Heart left ventricle (tissue), 16 donors: ENCODE measurements at regions not wholly inside any gene's neighbourhood (a gene's known extent, or its start where the extent isn't known, plus 50 kb on each side); places are given as distances from the start of the nearest gene placed in this dataset.

Experiments used
- ATAC-seq, 4 donors: fragments of 200-7000 bp; cut with Tn5 transposase; one replicate each; pipeline ENCODE4 v1.9.1; 2020 to 2022; ENCODE audit warnings: moderate library complexity in 4 of 4, mild to moderate bottlenecking in 3 of 4, moderate number of reproducible peaks in 1 of 4
- DNase-seq, 5 donors: peaks; one replicate each; pipeline ENCODE4 v3.0.0-alpha.2; 2020
- H3K27ac ChIP-seq, 12 donors: fragments of 200-600 bp; sonication (generic) in 4 of 12; one replicate each; pipeline versions ENCODE4 v1.5.0 to v1.8.0; 2016 to 2022; ENCODE audit warnings: mild to moderate bottlenecking in 2 of 12
- H3K27me3 ChIP-seq, 9 donors: fragments of 200-600 bp; sonication (generic) in 2 of 9; one replicate each; pipeline versions ENCODE4 v1.5.1 to v1.8.0; 2016 to 2022; ENCODE audit warnings: mild to moderate bottlenecking in 3 of 9
- H3K36me3 ChIP-seq, 9 donors: fragments of 200-600 bp; sonication (generic) in 2 of 9; one replicate each; pipeline versions ENCODE4 v1.5.0 to v1.8.0; 2018 to 2022; ENCODE audit warnings: mild to moderate bottlenecking in 2 of 9
- H3K4me1 ChIP-seq, 12 donors: fragments of 200-600 bp; sonication (generic) in 4 of 12; one replicate each; pipeline versions ENCODE4 v1.5.0 to v1.8.0; 2016 to 2022; ENCODE audit warnings: mild to moderate bottlenecking in 3 of 12
- H3K4me3 ChIP-seq, 12 donors: fragments of 200-600 bp; sonication (generic) in 4 of 12; one replicate each; pipeline versions ENCODE4 v1.5.0 to v1.8.0; 2017 to 2022; ENCODE audit warnings: mild to moderate bottlenecking in 9 of 12, moderate library complexity in 4 of 12
- H3K9me3 ChIP-seq, 12 donors: fragments of 200-600 bp; sonication (generic) in 4 of 12; one replicate each; pipeline versions ENCODE4 v1.5.0 to v1.8.0; 2016 to 2022; ENCODE audit warnings: mild to moderate bottlenecking in 1 of 12
- POLR2A ChIP-seq, 2 donors: fragments of 450-650 bp; IDR thresholded peaks; one replicate each; pipeline ENCODE4 v1.6.1; 2017; ENCODE audit warnings: antibody characterized with exemption in 2 of 2, mild to moderate bottlenecking in 2 of 2, moderate library complexity in 2 of 2
- WGBS, 4 donors: extraction: QIAGEN DNeasy Blood & Tissue Kit in 2 of 4; methylation state at CpG; one replicate each; pipeline versions ENCODE4 v1.1.5 to v1.1.7; 2013 to 2018; 5-methylcytosine and 5-hydroxymethylcytosine counted together
- intact Hi-C, 10 donors: fragments of 100-400 bp; cut with DNase I; formaldehyde crosslinking; loops; one replicate each; pipeline versions ENCODE4 v1.11.1 to v1.14.2; 2022
- TF ChIP-seq, protein P1 (sequence below), 12 donors: fragments of 200-600 bp; sonication (generic) in 4 of 12; IDR thresholded peaks; one replicate each; pipeline versions ENCODE4 v1.5.0 to v1.8.0; 2018 to 2022; ENCODE audit warnings: antibody characterized with exemption in 12 of 12, mild to moderate bottlenecking in 5 of 12
- donor health status: ischemic (EF 13 %, LVEDD 7.1; RV severe dilation, severe dysfunction).
- donor health status: healthy with polysubstance abuse.
- donor health status: DM: no; HTN: yes; CAD: no.
- donor health status: DM: no; HTN: no; CAD: no.
- donor health status: ischemic (EF 25% LVEDD 6.9; RV normal size, moderate dysfunction).
- donor health status: ischemic (EF 25% LVEDD 5.7; RV mildly dilated, moderate dysfunction).
- donor health status: healthy.
- donor health status: DM: yes; HTN: yes; CAD: no.
- donor health status: ischemic (EF 35%, LVEDD 5.7; RV mildly dilated, moderate dysfunction).
- donor health status: nonischemic (EF 11% LVEDD 7.7; RV severe dilation, severe dysfunction).
- donor health status: DM: yes; HTN: yes; CAD: no.
- donor health status: PGD.
- donor health status: ischemic (EF 29% LVEDD 5.4; RV normal size, mild dysfunction).
- donor health status: nonischemic (EF 23%, LVEDD 6.1; RV moderate dilation, normal function).

DNA sequence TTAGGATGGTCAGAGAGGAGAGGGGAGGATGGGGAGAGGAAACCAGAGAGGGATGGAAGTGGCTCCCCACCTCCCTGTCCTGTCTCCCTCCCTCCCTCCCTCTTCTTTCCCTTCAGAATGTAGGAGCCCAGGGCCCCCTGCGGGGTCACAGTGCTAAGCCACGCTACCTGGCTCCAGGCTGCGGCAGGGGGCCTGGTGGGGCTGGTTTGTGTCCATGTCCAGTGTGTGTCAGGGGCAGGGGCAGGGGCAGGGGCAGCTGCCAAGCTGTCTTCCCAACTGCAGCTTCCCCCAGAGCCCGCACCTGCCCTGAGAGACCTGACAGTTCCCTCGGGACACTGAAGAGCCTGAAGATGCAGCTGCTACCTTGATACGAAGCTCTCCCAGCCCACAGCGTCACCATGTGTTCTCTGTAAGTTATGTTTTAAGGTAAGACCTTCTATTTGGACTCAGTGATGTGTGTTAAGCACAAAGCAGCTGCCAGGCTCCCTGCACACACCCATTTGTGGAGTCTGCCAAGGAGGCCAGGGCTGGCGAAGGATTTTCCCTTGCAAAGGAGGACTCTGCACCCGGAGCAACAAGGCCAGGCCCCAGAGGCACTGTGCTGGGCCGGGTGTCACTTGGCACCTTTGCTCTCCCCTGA is 121.8 kb upstream of the SMAD3 start:
- intact Hi-C loops, result loop anchor here in 9 of 10 donors (10.0 kb wide), 2 partner anchors 121 to 891 kb away; partner anchors contain the start of gene SMAD3 (in 1 of the 9)
- H3K27me3 ChIP-seq, result no peaks in the 10 kb centered on the region
- peaks cover 0 to under 1% (median 0%) of the 10 kb centered on the region in 12 donors for H3K9me3 ChIP-seq
- no peak overlapping the region for H3K27ac ChIP-seq
- H3K4me3 ChIP-seq, result no peak overlapping the region
- ATAC-seq (no peak), DNase-seq (no peak)
- TF ChIP-seq POLR2A (IDR thresholded peaks at IDR 0.05), result no peak
- TF ChIP-seq, protein P1, sequence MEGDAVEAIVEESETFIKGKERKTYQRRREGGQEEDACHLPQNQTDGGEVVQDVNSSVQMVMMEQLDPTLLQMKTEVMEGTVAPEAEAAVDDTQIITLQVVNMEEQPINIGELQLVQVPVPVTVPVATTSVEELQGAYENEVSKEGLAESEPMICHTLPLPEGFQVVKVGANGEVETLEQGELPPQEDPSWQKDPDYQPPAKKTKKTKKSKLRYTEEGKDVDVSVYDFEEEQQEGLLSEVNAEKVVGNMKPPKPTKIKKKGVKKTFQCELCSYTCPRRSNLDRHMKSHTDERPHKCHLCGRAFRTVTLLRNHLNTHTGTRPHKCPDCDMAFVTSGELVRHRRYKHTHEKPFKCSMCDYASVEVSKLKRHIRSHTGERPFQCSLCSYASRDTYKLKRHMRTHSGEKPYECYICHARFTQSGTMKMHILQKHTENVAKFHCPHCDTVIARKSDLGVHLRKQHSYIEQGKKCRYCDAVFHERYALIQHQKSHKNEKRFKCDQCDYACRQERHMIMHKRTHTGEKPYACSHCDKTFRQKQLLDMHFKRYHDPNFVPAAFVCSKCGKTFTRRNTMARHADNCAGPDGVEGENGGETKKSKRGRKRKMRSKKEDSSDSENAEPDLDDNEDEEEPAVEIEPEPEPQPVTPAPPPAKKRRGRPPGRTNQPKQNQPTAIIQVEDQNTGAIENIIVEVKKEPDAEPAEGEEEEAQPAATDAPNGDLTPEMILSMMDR (IDR thresholded peaks at IDR 0.05), result no peak
- H3K36me3 ChIP-seq, result no peaks in the 10 kb centered on the region
- WGBS, 4 donors, result 90 to 95% (median 92%) methylated on average over 7 to 10 of the region's 10 CpGs
- peaks cover 0 to 24% (median 6%) of the 10 kb centered on the region in 12 donors for H3K4me1 ChIP-seq

- H3K36me3 ChIP-seq, result no peaks in the 10 kb centered on the region
- no peaks in the 10 kb centered on the region for H3K27me3 ChIP-seq
- no peaks in the 10 kb centered on the region for H3K9me3 ChIP-seq
- TF ChIP-seq, protein P1 (IDR thresholded peaks at IDR 0.05), result no peak
- no peak for TF ChIP-seq POLR2A (IDR thresholded peaks at IDR 0.05)
- ATAC-seq, result no peak
- H3K27ac ChIP-seq, result no peak overlapping the region
- intact Hi-C loops, result loop anchor here in 9 of 10 donors (10.0 kb wide), 2 partner anchors 121 to 891 kb away; partner anchors contain the start of gene SMAD3 (in 1 of the 9)
- DNase-seq, result no peak
- peaks cover 0 to 24% (median 6%) of the 10 kb centered on the region in 12 donors for H3K4me1 ChIP-seq
- no peak overlapping the region for H3K4me3 ChIP-seq
- WGBS, 4 donors, result 91 to 95% (median 92%) methylated on average over 12 to 14 of the region's 14 CpGs
Observed at GRCh38 chr15:66944121-66944520, 121.3 kb upstream of the SMAD3 start.

- Histone ChIP-seq H3K9me3 (no peaks in the 10 kb centered on the region), H3K27ac (no peak overlapping the region), H3K4me1 (peaks cover 0 to 23% (median 6%) of the 10 kb centered on the region in 12 donors), H3K27me3 (no peaks in the 10 kb centered on the region), H3K36me3 (no peaks in the 10 kb centered on the region), H3K4me3 (no peak overlapping the region)
- TF ChIP-seq, protein P1 (IDR thresholded peaks at IDR 0.05), result no peak
- TF ChIP-seq POLR2A (IDR thresholded peaks at IDR 0.05), result no peak
- no peak for ATAC-seq
- DNase-seq, result no peak
- intact Hi-C loops, result loop anchor here (5.0 to 10.0 kb wide), 5 partner anchors 120 to 890 kb away; partner anchors contain the start of gene SMAD3 (in 4 of the 10)
- WGBS, 4 donors, result 92 to 100% (median 96%) methylated on average over 3 of the region's 3 CpGs
Observed at GRCh38 chr15:66945286-66945685, 120.1 kb upstream of the SMAD3 start.

DNA sequence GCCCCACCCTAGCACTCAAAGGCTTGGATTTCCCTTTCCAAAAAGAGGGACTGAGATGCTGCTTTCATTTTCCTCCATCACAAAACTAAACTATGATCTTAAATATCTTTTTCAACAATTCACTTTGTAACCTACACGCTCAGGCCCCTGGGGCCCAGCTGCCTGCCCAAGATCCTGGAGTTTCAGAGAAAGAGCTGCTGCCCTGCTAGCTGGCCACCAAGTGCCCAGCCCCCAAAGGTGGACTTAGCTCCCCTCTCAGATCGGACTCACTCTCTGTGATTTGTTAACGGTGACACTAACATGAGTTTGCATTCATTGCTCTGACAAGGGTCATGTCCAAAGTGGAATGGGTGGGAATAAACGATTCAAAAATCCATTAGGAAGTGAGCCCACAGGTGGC is 119.6 kb upstream of the SMAD3 start:
- no peak overlapping the region for H3K27ac ChIP-seq
- intact Hi-C loops, result loop anchor here (1.0 to 10.0 kb wide), 11 partner anchors 119 to 889 kb away; partner anchors contain the start of gene SMAD3 (in 4 of the 10)
- H3K36me3 ChIP-seq, result no peaks in the 10 kb centered on the region
- H3K27me3 ChIP-seq, result no peaks in the 10 kb centered on the region
- DNase-seq, result no peak
- no peak for ATAC-seq
- TF ChIP-seq, protein P1 (IDR thresholded peaks at IDR 0.05), result no peak
- no peak for TF ChIP-seq POLR2A (IDR thresholded peaks at IDR 0.05)
- H3K4me3 ChIP-seq, result no peak overlapping the region
- H3K4me1 ChIP-seq, result peaks cover 0 to 17% (median 5%) of the 10 kb centered on the region in 12 donors
- 77 to 81% (median 80%) methylated on average over 4 of the region's 4 CpGs for WGBS, 4 donors
- H3K9me3 ChIP-seq, result no peaks in the 10 kb centered on the region
